ENCODE measurements at regions not wholly inside any gene's neighbourhood (a gene's known extent, or its start where the extent isn't known, plus 50 kb on each side); places are given as distances from the start of the nearest gene placed in this dataset.

DNA sequence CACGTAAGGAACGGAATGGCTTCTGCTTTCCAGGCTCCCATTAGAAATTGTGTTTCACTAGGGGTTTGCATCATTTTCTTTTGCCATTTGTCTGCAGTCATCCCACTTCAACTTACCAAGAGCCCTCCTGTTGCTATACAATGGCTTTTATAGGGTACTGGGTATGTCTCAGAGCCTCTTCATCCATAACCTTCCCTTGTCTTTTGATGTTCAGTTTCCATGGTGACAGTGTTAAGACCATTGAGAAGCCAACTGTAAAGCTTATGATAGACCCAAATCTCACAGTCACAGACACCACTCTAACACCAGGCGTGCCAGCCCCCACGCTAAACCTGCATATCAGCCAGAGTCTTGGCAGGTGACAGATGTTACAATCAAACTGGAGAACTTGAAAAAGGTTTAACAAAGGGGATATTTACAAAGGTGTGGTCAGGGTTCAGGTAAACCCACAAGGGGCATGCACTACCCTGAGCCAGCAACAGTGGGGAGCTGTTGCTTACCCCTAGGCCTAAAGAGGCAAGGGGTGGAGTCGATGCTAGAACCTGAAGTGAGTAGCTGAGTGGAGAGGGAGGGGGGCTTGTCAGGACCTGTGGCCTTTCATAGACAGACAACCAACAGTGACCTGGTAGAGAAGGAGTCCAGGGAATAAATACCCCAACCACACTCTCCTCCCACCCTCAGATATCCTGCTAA is 53.2 kb upstream of the ABLIM1 start:
- TF ChIP-seq, protein P1, sequence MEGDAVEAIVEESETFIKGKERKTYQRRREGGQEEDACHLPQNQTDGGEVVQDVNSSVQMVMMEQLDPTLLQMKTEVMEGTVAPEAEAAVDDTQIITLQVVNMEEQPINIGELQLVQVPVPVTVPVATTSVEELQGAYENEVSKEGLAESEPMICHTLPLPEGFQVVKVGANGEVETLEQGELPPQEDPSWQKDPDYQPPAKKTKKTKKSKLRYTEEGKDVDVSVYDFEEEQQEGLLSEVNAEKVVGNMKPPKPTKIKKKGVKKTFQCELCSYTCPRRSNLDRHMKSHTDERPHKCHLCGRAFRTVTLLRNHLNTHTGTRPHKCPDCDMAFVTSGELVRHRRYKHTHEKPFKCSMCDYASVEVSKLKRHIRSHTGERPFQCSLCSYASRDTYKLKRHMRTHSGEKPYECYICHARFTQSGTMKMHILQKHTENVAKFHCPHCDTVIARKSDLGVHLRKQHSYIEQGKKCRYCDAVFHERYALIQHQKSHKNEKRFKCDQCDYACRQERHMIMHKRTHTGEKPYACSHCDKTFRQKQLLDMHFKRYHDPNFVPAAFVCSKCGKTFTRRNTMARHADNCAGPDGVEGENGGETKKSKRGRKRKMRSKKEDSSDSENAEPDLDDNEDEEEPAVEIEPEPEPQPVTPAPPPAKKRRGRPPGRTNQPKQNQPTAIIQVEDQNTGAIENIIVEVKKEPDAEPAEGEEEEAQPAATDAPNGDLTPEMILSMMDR (IDR thresholded peaks at IDR 0.05): no peak
- no peak for TF ChIP-seq POLR2AphosphoS5 (IDR thresholded peaks at IDR 0.05)

All from suprapubic skin (tissue), 3 donors.